Vagina (tissue), 2 donors: ENCODE measurements at regions not wholly inside any gene's neighbourhood (a gene's known extent, or its start where the extent isn't known, plus 50 kb on each side); places are given as distances from the start of the nearest gene placed in this dataset.

Source experiments
- CTCF ChIP-seq, 3 experiments: fragments of 450-650 bp in 2 of 3; fragments of 200-600 bp in 1 of 3; sonication (generic) in 1 of 3; IDR thresholded peaks; one replicate each; pipeline ENCODE4 v1.5.1; 2017 to 2019; ENCODE audit warnings: antibody characterized with exemption in 3 of 3, mild to moderate bottlenecking in 2 of 3, moderate library complexity in 2 of 3
- POLR2AphosphoS5 ChIP-seq, 2 donors: sonication (generic); formaldehyde crosslinking; IDR thresholded peaks; one replicate each; pipeline ENCODE4 v1.9.0; 2017; ENCODE audit warnings: antibody characterized with exemption in 2 of 2, mild to moderate bottlenecking in 2 of 2, low read depth in 1 of 2; ENCODE audit not compliant: insufficient read depth in 1 of 2

GRCh38 chr21:33171616-33172169 is 58.0 kb upstream of the IFNAR2 start:
- no peak for TF ChIP-seq POLR2AphosphoS5 (IDR thresholded peaks at IDR 0.05; ENCODE audit: insufficient read depth in 1 of 2, low read depth in 1 of 2)
- TF ChIP-seq CTCF (IDR thresholded peaks at IDR 0.05) = no peak
